ENCODE measurements at regions not wholly inside any gene's neighbourhood (a gene's known extent, or its start where the extent isn't known, plus 50 kb on each side); places are given as distances from the start of the nearest gene placed in this dataset.
A peak's percentile ranks its signal among the peaks of the same experiment; 100 is the strongest.

DNA sequence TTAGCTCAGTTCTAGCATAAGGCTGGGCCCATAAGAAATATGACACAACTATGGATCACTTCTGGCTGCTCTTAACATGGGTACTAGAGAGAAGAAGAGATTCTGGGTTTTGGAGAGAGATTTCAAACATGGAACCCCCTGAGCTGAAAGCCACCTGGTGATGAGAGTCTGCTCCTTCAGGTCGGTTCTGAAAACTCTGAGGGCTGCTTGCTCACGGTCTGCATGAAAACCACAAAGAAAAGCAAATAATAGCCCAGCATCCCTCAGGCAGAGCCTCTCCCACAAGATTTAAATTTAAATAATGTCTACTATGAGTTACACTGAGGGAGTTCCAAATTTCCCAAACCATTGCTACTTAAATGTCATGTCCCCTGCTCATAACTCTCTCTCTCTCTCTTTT, 301.5 kb downstream of the BMP7 start:
- intact Hi-C loops (cut with DNase I) = no loop called here
- H3K27me3 ChIP-seq = no peaks in the 10 kb centered on the region
- H3K4me3 ChIP-seq = no peak overlapping the region
- no peak for ATAC-seq
- no peak for DNase-seq
- H3K9me3 ChIP-seq = no peaks in the 10 kb centered on the region
- no peaks in the 10 kb centered on the region for H3K4me1 ChIP-seq
- no peak overlapping the region for H3K27ac ChIP-seq
- TF ChIP-seq POLR2A (IDR thresholded peaks at IDR 0.05) = no peak
- TF ChIP-seq, protein P1, sequence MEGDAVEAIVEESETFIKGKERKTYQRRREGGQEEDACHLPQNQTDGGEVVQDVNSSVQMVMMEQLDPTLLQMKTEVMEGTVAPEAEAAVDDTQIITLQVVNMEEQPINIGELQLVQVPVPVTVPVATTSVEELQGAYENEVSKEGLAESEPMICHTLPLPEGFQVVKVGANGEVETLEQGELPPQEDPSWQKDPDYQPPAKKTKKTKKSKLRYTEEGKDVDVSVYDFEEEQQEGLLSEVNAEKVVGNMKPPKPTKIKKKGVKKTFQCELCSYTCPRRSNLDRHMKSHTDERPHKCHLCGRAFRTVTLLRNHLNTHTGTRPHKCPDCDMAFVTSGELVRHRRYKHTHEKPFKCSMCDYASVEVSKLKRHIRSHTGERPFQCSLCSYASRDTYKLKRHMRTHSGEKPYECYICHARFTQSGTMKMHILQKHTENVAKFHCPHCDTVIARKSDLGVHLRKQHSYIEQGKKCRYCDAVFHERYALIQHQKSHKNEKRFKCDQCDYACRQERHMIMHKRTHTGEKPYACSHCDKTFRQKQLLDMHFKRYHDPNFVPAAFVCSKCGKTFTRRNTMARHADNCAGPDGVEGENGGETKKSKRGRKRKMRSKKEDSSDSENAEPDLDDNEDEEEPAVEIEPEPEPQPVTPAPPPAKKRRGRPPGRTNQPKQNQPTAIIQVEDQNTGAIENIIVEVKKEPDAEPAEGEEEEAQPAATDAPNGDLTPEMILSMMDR (IDR thresholded peaks at IDR 0.05) = no peak
- H3K36me3 ChIP-seq = no peaks in the 10 kb centered on the region
- WGBS (ENCODE audit: insufficient coverage, low coverage, low lambda C conversion rate, missing lambda C conversion rate) = 19% methylated on average over 2 of the region's 2 CpGs

DNA sequence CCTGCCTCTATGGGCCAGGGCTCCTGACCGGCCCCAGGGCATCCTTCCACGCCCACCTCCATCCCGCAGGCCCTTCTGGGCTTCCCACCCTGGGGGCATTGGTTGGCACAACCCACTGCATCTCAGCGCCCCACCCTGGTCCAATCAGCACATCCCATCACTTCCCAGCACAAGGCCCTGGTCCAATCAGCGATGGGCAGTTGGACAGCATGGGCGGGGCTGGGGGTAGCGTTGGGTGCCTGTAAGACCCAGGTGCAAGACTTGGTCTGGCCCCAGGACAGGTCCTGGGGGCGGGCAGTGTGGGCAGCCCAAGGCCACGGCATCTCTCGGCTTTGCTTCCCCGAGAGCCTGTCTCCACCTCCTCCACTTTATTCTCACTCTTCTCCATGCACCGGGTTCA, 298.5 kb downstream of the BMP7 start:
- no peaks in the 10 kb centered on the region for H3K4me1 ChIP-seq
- H3K27me3 ChIP-seq = no peaks in the 10 kb centered on the region
- intact Hi-C loops (cut with DNase I) = no loop called here
- DNase-seq (peak in 1 of 3 donors; percentile 39), ATAC-seq (peak in 1 of 4 donors; percentile 33)
- no CpG with 5 or more reads among the region's 12 CpGs for WGBS (ENCODE audit: insufficient coverage, low coverage, low lambda C conversion rate, missing lambda C conversion rate)
- H3K36me3 ChIP-seq = no peaks in the 10 kb centered on the region
- TF ChIP-seq, protein P1 (IDR thresholded peaks at IDR 0.05) = no peak
- no peak for TF ChIP-seq POLR2A (IDR thresholded peaks at IDR 0.05)
- no peaks in the 10 kb centered on the region for H3K9me3 ChIP-seq
- H3K27ac ChIP-seq = no peak overlapping the region
- no peak overlapping the region for H3K4me3 ChIP-seq

DNA sequence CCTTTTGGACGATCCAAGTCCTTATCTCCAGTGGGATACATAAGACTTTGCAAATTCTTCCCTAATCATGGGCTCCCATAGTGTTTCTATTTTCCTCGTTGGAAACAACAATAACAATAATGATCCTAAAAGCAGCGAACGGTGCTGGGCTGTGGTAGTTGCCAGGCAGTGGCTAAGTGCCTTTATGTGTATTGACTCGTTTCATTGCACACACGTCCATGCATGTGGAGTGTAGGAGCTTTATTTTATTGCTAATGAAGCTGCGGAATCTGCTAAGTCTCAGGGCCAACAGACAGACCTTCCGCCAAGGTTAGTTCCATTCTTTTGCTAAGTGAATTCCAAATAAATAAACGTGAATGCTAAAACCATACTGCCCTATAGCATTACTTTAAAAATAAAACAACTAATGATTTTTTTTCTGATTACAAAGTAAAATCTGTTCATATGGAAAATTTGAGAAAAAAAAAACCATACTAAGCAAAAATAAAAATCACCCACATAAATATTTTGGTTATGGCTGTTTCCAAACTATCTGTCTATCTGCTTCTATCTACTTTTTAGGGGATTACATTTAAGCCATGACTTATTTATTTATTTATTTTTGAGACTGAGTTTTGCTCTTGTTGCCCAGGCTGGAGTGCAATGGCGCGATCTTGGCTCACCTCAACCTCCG, 297.9 kb downstream of the BMP7 start:
- H3K36me3 ChIP-seq = no peaks in the 10 kb centered on the region
- no peak for DNase-seq
- no peaks in the 10 kb centered on the region for H3K27me3 ChIP-seq
- no peak overlapping the region for H3K4me3 ChIP-seq
- intact Hi-C loops (cut with DNase I) = no loop called here
- 45% methylated on average over 11 of the region's 12 CpGs for WGBS (ENCODE audit: insufficient coverage, low coverage, low lambda C conversion rate, missing lambda C conversion rate)
- no peaks in the 10 kb centered on the region for H3K9me3 ChIP-seq
- no peak overlapping the region for H3K27ac ChIP-seq
- TF ChIP-seq, protein P1 (IDR thresholded peaks at IDR 0.05) = no peak
- no peak for TF ChIP-seq POLR2A (IDR thresholded peaks at IDR 0.05)
- H3K4me1 ChIP-seq = no peaks in the 10 kb centered on the region
- no peak for ATAC-seq

DNA sequence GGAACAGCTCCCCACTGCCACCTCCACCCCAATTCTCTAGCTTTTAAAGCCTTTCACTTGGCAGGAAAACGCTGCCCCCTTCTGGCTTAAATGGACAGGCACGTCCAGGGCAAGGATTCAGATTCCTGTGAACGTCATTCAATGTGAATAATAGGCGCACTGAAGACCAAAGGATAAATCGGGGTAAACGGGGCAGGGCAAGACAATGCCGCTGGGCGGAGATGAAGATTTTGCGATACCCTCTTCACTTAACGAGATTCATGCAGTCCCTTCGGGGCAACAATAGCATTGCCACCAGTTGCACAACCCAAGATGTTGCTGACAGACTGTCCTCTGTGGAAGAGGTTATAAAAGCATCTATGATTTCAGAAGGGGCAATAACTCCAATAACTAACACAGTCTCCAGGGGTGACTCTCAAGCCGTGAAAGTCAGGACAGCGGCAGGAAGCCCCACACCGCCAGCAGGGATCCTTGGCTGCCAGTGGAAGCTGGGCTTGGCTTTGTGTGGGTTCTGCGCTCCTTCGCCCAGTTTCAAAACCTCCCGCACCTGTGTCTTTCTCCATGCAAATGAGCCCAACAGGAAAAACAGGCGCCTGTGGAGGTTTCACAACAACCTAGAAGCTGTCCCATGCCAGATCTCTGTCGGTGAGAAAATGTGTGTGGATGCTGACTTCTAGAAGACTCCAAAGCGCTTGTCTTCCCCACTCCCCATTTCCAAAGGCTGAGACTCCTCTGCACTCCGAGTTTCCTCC, 291.8 kb downstream of the BMP7 start:
- peak in 3 of 4 donors; percentile 24 to 58 (median 46) for ATAC-seq
- WGBS (ENCODE audit: insufficient coverage, low coverage, low lambda C conversion rate, missing lambda C conversion rate) = 10% methylated on average over 16 of the region's 21 CpGs
- no peaks in the 10 kb centered on the region for H3K36me3 ChIP-seq
- intact Hi-C loops (cut with DNase I) = loop anchor here (5.0 to 10.0 kb wide), 2 partner anchors 427 to 430 kb away; no protein-coding TSS in a partner anchor
- no peak overlapping the region for H3K4me3 ChIP-seq
- no peaks in the 10 kb centered on the region for H3K9me3 ChIP-seq
- TF ChIP-seq POLR2A (IDR thresholded peaks at IDR 0.05) = no peak
- TF ChIP-seq, protein P1 (IDR thresholded peaks at IDR 0.05) = peak; percentile 44 to 66 (median 58)
- H3K4me1 ChIP-seq = no peaks in the 10 kb centered on the region
- no peak overlapping the region for H3K27ac ChIP-seq
- DNase-seq = no peak
- no peaks in the 10 kb centered on the region for H3K27me3 ChIP-seq

All from right lobe of liver (tissue), 6 donors.